Stimulated activated CD4-positive, alpha-beta T cell treated with anti-CD3 and anti-CD28 coated beads, TNF-alpha, amount 100 ng/mL, for 24 hours (primary cell): ENCODE measurements at regions not wholly inside any gene's neighbourhood (a gene's known extent, or its start where the extent isn't known, plus 50 kb on each side); places are given as distances from the start of the nearest gene placed in this dataset.

ENCODE experiments used
- DNase-seq, 3 experiments: peaks; one replicate each; pipeline ENCODE4 v3.0.0-alpha.2; 2020; ENCODE audit warnings: low read depth in 3 of 3

- DNase-seq, result no peak
Measured at GRCh38 chr9:78563269-78563668, 266.3 kb downstream of the PSAT1 start.

GRCh38 chr9:78565481-78565880, 268.6 kb downstream of the PSAT1 start:
- DNase-seq, result no peak

GRCh38 chr9:78566521-78566920, 269.6 kb downstream of the PSAT1 start:
- no peak for DNase-seq

- DNase-seq, result no peak
Measured at GRCh38 chr9:78566948-78567675, 270.2 kb downstream of the PSAT1 start.

GRCh38 chr9:78567693-78568092, 270.8 kb downstream of the PSAT1 start:
- no peak for DNase-seq

GRCh38 chr9:78568774-78569173, 271.8 kb downstream of the PSAT1 start:
- no peak for DNase-seq

- DNase-seq, result no peak
Measured at GRCh38 chr9:78572266-78572665, 275.3 kb downstream of the PSAT1 start.

- no peak for DNase-seq
Measured at GRCh38 chr9:78573205-78573604, 276.3 kb downstream of the PSAT1 start.

GRCh38 chr9:78573669-78574068, 276.7 kb downstream of the PSAT1 start:
- no peak for DNase-seq

- DNase-seq, result no peak
Measured at GRCh38 chr9:78574354-78575045, 277.6 kb downstream of the PSAT1 start.

- DNase-seq, result no peak
Measured at GRCh38 chr9:78575081-78575480, 278.2 kb downstream of the PSAT1 start.

GRCh38 chr9:78575771-78576170, 278.8 kb downstream of the PSAT1 start:
- DNase-seq, result no peak

GRCh38 chr9:78577156-78577906, 280.4 kb downstream of the PSAT1 start:
- DNase-seq, result no peak

- no peak for DNase-seq
Measured at GRCh38 chr9:78578072-78578471, 281.1 kb downstream of the PSAT1 start.

- DNase-seq, result no peak
Measured at GRCh38 chr9:78582821-78583220, 285.9 kb downstream of the PSAT1 start.

- DNase-seq, result no peak
Measured at GRCh38 chr9:78584589-78584988, 287.7 kb downstream of the PSAT1 start.

GRCh38 chr9:78585909-78586308, 289.0 kb downstream of the PSAT1 start:
- no peak for DNase-seq

- no peak for DNase-seq
Measured at GRCh38 chr9:78590068-78590467, 293.1 kb downstream of the PSAT1 start.

GRCh38 chr9:78592811-78593210, 295.9 kb downstream of the PSAT1 start:
- no peak for DNase-seq

- DNase-seq, result no peak
Measured at GRCh38 chr9:78595200-78595945, 298.4 kb downstream of the PSAT1 start.

GRCh38 chr9:78596346-78596745, 299.4 kb downstream of the PSAT1 start:
- DNase-seq, result no peak

GRCh38 chr9:78598120-78598519, 301.2 kb downstream of the PSAT1 start:
- no peak for DNase-seq
